ENCODE measurements at regions not wholly inside any gene's neighbourhood (a gene's known extent, or its start where the extent isn't known, plus 50 kb on each side); places are given as distances from the start of the nearest gene placed in this dataset.

GRCh38 chr7:18292584-18292983 is 203.0 kb upstream of the HDAC9 start:
- no peak for TF ChIP-seq CTCF (IDR thresholded peaks at IDR 0.05; ENCODE audit: insufficient read depth, low read depth, low read length, missing control alignments)
- no peak overlapping the region for H3K4me3 ChIP-seq (ENCODE audit: low read depth, low read length)
- DNase-seq (ENCODE audit: low read depth), result no peak

- H3K4me3 ChIP-seq (ENCODE audit: low read depth, low read length), result no peak overlapping the region
- DNase-seq (ENCODE audit: low read depth), result no peak
- no peak for TF ChIP-seq CTCF (IDR thresholded peaks at IDR 0.05; ENCODE audit: insufficient read depth, low read depth, low read length, missing control alignments)
Measured at GRCh38 chr7:18293759-18294158, 201.8 kb upstream of the HDAC9 start.

- TF ChIP-seq CTCF (IDR thresholded peaks at IDR 0.05; ENCODE audit: insufficient read depth, low read depth, low read length, missing control alignments), result no peak
- no peak for DNase-seq (ENCODE audit: low read depth)
- no peak overlapping the region for H3K4me3 ChIP-seq (ENCODE audit: low read depth, low read length)
Measured at GRCh38 chr7:18294411-18294810, 201.1 kb upstream of the HDAC9 start.

GRCh38 chr7:18295781-18296423 is 199.6 kb upstream of the HDAC9 start:
- TF ChIP-seq CTCF (IDR thresholded peaks at IDR 0.05; ENCODE audit: insufficient read depth, low read depth, low read length, missing control alignments), result no peak

GRCh38 chr7:18302097-18302496 is 193.5 kb upstream of the HDAC9 start:
- DNase-seq (ENCODE audit: low read depth), result no peak
- TF ChIP-seq CTCF (IDR thresholded peaks at IDR 0.05; ENCODE audit: insufficient read depth, low read depth, low read length, missing control alignments), result no peak
- H3K4me3 ChIP-seq (ENCODE audit: low read depth, low read length), result no peak overlapping the region

More at GRCh38 chr7:18295781-18296423, 199.6 kb upstream of the HDAC9 start:
- DNase-seq (ENCODE audit: low read depth), result no peak
- H3K4me3 ChIP-seq (ENCODE audit: low read depth, low read length), result no peak overlapping the region

- no peak for TF ChIP-seq CTCF (IDR thresholded peaks at IDR 0.05; ENCODE audit: insufficient read depth, low read depth, low read length, missing control alignments)
- H3K4me3 ChIP-seq (ENCODE audit: low read depth, low read length), result no peak overlapping the region
Measured at GRCh38 chr7:18305866-18306265, 189.7 kb upstream of the HDAC9 start.

GRCh38 chr7:18306696-18307095 is 188.9 kb upstream of the HDAC9 start:
- DNase-seq (ENCODE audit: low read depth), result no peak
- TF ChIP-seq CTCF (IDR thresholded peaks at IDR 0.05; ENCODE audit: insufficient read depth, low read depth, low read length, missing control alignments), result no peak
- no peak overlapping the region for H3K4me3 ChIP-seq (ENCODE audit: low read depth, low read length)

More at GRCh38 chr7:18305866-18306265, 189.7 kb upstream of the HDAC9 start:
- DNase-seq (ENCODE audit: low read depth), result no peak
